A549 (cell line): ENCODE measurements at regions not wholly inside any gene's neighbourhood (a gene's known extent, or its start where the extent isn't known, plus 50 kb on each side); places are given as distances from the start of the nearest gene placed in this dataset.

Experiments
- ATAC-seq, 2 experiments: fragments of 200-7000 bp in 1 of 2; fragments of >200 bp in 1 of 2; cut with Nextera tagmentation in 1 of 2; cut with Tn5 transposase in 1 of 2; 3 replicates each; pipeline versions ENCODE4 v1.8.0 to v1.9.1; 2018 to 2020; ENCODE audit warnings: mild to moderate bottlenecking in 1 of 2, moderate library complexity in 1 of 2
- CTCF ChIA-PET: fragments of 300-600 bp; sonication (Branson Sonifier 250); formaldehyde crosslinking; extraction: SDS; loops from one replicate; lab custom pipeline; 2021; ENCODE audit warnings: antibody characterized with exemption, inconsistent platforms; lab: Yijun Ruan, JAX
- POLR2A ChIA-PET: fragments of 350-600 bp; formaldehyde crosslinking; extraction: SDS; loops from one replicate; lab custom pipeline; 2021; ENCODE audit warnings: antibody characterized with exemption, inconsistent platforms; lab: Yijun Ruan, JAX
- DNase-seq, 2 experiments: peaks; one replicate each; pipeline versions ENCODE4 v3.0.0 to v3.0.0-alpha.2; 2011 to 2016; ENCODE audit warnings: low read depth in 1 of 2, low spot score in 1 of 2
- FAIRE-seq: peaks from 2 replicates; lab custom pipeline; 2011; peaks lifted over from hg19 to GRCh38; lab: Jason Lieb, UNC
- H3K27ac ChIP-seq, 2 experiments: fragments of >200 bp; sonication (Bioruptor Twin); formaldehyde crosslinking; 3 replicates each; pipeline ENCODE4 v1.5.1; 2016 to 2017
- H3K4me1 ChIP-seq: fragments of >200 bp; sonication (Bioruptor Twin); formaldehyde crosslinking; 3 replicates; pipeline ENCODE4 v1.6.1; 2016
- H3K4me2 ChIP-seq: fragments of >200 bp; sonication (Bioruptor Twin); formaldehyde crosslinking; 3 replicates; pipeline ENCODE4 v1.6.1; 2016
- H3K4me3 ChIP-seq: fragments of >200 bp; sonication (Bioruptor Twin); formaldehyde crosslinking; 3 replicates; pipeline ENCODE4 v1.5.1; 2016
- H3K9me3 ChIP-seq: fragments of >200 bp; sonication (Bioruptor Twin); formaldehyde crosslinking; 3 replicates; pipeline ENCODE4 v1.6.1; 2016
- CBX2 ChIP-seq: fragments of 200-600 bp; sonication (generic); IDR thresholded peaks from 2 replicates; pipeline ENCODE4 v1.6.1; 2016; ENCODE audit warnings: low read depth, mild to moderate bottlenecking, borderline replicate concordance
- CBX8 ChIP-seq: fragments of 200-600 bp; sonication (generic); IDR thresholded peaks from 2 replicates; pipeline ENCODE4 v1.6.1; 2016
- EHF ChIP-seq: fragments of 250-450 bp; sonication (Bioruptor Pico); IDR thresholded peaks from 2 replicates; pipeline ENCODE4 v1.5.0; 2020; ENCODE audit warnings: mild to moderate bottlenecking
- EP300 ChIP-seq, 2 experiments: fragments of >200 bp; sonication (Bioruptor Twin); formaldehyde crosslinking; IDR thresholded peaks; 2 replicates in 1 of 2; 3 replicates in 1 of 2; pipeline ENCODE4 v1.6.1; 2016 to 2017
- ESRRA ChIP-seq: fragments of 150-350 bp; IDR thresholded peaks from 2 replicates; pipeline ENCODE4 v1.6.1; 2014; ENCODE audit warnings: mild to moderate bottlenecking, low read length, borderline replicate concordance
- FOSB ChIP-seq: fragments of 250-450 bp; sonication (Bioruptor Pico); IDR thresholded peaks from 2 replicates; pipeline ENCODE4 v1.5.0; 2020; ENCODE audit warnings: mild to moderate bottlenecking, moderate library complexity
- HDAC2 ChIP-seq: fragments of 200-600 bp; sonication (generic); IDR thresholded peaks from 2 replicates; pipeline ENCODE4 v1.6.1; 2016
- HOXB5 ChIP-seq: fragments of 250-450 bp; sonication (Bioruptor Pico); IDR thresholded peaks from 2 replicates; pipeline ENCODE4 v1.5.0; 2020; ENCODE audit warnings: mild to moderate bottlenecking, moderate library complexity
- JUN ChIP-seq, 2 experiments: fragments of >200 bp; sonication (Bioruptor Twin); formaldehyde crosslinking; IDR thresholded peaks; 2 replicates in 1 of 2; 3 replicates in 1 of 2; pipeline ENCODE4 v1.6.1; 2016 to 2017
- MYC ChIP-seq: IDR thresholded peaks from 2 replicates; pipeline ENCODE4 v1.6.1; 2012; ENCODE audit warnings: mild to moderate bottlenecking, inconsistent platforms, low read length, improper control_type of control experiment, borderline replicate concordance
- NFE2L2 ChIP-seq: fragments of 150-350 bp; conservative IDR thresholded peaks from 2 replicates; pipeline ENCODE4 v1.6.1; 2014; ENCODE audit warnings: low read length
- NPAS2 ChIP-seq: fragments of 250-450 bp; sonication (Bioruptor Pico); IDR thresholded peaks from 2 replicates; pipeline ENCODE4 v1.8.0; 2022; ENCODE audit warnings: mild to moderate bottlenecking, moderate library complexity, borderline replicate concordance
- RAD21 ChIP-seq, 2 experiments: fragments of >200 bp in 1 of 2; sonication (Bioruptor Twin) in 1 of 2; formaldehyde crosslinking in 1 of 2; IDR thresholded peaks in 1 of 2; conservative IDR thresholded peaks in 1 of 2; 2 replicates in 1 of 2; 3 replicates in 1 of 2; pipeline ENCODE4 v1.6.1; 2012 to 2018; ENCODE audit warnings: inconsistent platforms in 1 of 2
- RARB ChIP-seq: fragments of 250-450 bp; sonication (Bioruptor Pico); IDR thresholded peaks from 2 replicates; pipeline ENCODE4 v1.8.0; 2021; ENCODE audit warnings: mild to moderate bottlenecking, moderate library complexity
- RFX5 ChIP-seq: fragments of 450-650 bp; IDR thresholded peaks from 2 replicates; pipeline ENCODE4 v1.7.1; 2014; ENCODE audit warnings: antibody characterized with exemption, mild to moderate bottlenecking, moderate library complexity
- RNF2 ChIP-seq: fragments of 200-600 bp; sonication (generic); IDR thresholded peaks from 2 replicates; pipeline ENCODE4 v1.6.1; 2016; ENCODE audit warnings: low read depth, mild to moderate bottlenecking, antibody characterized with exemption, moderate library complexity, borderline replicate concordance
- SMC3 ChIP-seq: fragments of >200 bp; sonication (Bioruptor Twin); formaldehyde crosslinking; IDR thresholded peaks from 3 replicates; pipeline ENCODE4 v1.6.1; 2018; ENCODE audit warnings: inconsistent platforms
- TFCP2L1 ChIP-seq: fragments of 250-450 bp; sonication (Bioruptor Pico); IDR thresholded peaks from 2 replicates; pipeline ENCODE4 v1.5.0; 2021; ENCODE audit warnings: mild to moderate bottlenecking
- TP53 ChIP-seq: fragments of 250-450 bp; sonication (Bioruptor Pico); IDR thresholded peaks from 2 replicates; pipeline ENCODE4 v1.5.0; 2021; ENCODE audit warnings: mild to moderate bottlenecking, moderate library complexity
- ZSCAN20 ChIP-seq: fragments of 250-450 bp; sonication (Bioruptor Pico); IDR thresholded peaks from 2 replicates; pipeline ENCODE4 v1.8.0; 2022; ENCODE audit warnings: mild to moderate bottlenecking, moderate library complexity
- WGBS: methylation state at CpG from one replicate; pipeline ENCODE4 v1.1.6; 2017; ENCODE audit errors: missing lambda C conversion rate; 5-methylcytosine and 5-hydroxymethylcytosine counted together
- TF ChIP-seq, protein P1 (sequence below): IDR thresholded peaks from 2 replicates; pipeline ENCODE4 v1.6.1; 2012
- TF ChIP-seq, protein P2 (sequence below): fragments of >200 bp; sonication (Bioruptor Twin); formaldehyde crosslinking; IDR thresholded peaks from 3 replicates; pipeline ENCODE4 v1.6.1; 2016

DNA sequence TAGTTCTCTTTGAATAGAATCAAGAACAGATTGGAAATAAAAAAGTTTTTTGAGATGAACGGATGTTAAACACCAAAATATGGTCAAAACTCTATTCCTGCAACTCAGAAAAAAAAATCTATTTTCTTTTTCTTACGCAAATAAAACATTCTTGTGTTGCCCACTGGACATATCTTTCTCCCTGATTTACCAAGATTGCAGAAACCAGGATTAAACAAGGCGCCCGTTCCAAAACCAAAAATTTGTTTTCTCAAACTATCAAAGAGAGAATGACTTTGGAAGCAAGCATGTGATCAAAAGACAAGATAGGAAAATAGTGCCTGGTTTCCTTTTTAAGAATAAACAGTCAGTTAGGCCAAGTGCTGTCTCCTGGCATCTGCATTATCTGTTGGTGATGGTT lies 273.1 kb downstream of the CLIC5 start:
- POLR2A ChIA-PET: no interaction called here
- no peaks in the 10 kb centered on the region for H3K9me3 ChIP-seq
- no peaks in the 10 kb centered on the region for H3K4me1 ChIP-seq
- DNase-seq (no peak), FAIRE-seq (no peak), ATAC-seq (no peak)
- TF ChIP-seq NFE2L2: no peak
- TF ChIP-seq TP53 (CRISPR knock-in tag): no peak
- CTCF ChIA-PET: interaction anchor here (2.3 kb wide), 1 partner anchor 28 kb away, joined by 6 read pairs; no protein-coding TSS in a partner anchor
- no peak overlapping the region for H3K27ac ChIP-seq
- H3K4me2 ChIP-seq: no peak overlapping the region
- H3K4me3 ChIP-seq: no peak overlapping the region
- WGBS: 54% methylated on average over 4 of the region's 4 CpGs

DNA sequence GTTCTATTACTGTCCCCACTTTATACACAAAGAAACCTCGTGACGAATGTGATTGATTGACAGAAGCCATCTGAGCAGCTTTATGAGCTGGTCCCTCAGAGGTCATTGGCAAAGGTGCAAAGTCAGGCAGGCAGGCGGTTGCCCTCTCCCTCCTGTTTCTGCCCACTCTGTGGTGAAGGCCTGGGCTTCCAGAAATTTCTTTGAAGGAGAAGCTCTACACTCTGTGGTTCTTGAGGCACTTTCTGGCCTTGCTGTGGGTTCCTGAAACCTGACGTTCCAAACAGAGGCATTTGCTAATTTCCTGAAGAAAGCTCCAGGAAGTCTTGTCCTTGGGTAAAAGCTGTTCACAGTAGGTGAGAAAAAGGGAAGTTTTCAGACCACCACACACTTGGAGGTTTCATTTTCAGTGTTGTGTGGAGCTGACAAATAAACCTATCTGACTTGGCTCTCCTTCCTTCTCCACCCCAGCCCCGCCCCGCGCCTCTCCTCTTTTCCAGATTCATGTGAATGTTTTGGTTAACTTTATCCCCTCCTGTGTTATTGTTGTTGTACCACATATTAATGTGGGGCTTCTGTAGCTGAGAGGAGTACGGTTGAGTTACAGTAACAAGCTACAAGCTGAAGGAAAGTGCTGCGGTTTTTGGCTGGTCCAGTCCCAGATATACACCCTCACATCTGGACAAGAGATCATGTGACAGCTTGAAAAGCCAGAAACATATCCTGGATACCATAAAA lies 274.1 kb downstream of the CLIC5 start:
- DNase-seq (no peak), ATAC-seq (no peak), FAIRE-seq (no peak)
- 62% methylated on average over 9 of the region's 9 CpGs for WGBS
- no peaks in the 10 kb centered on the region for H3K9me3 ChIP-seq
- ChIA-PET CTCF (interaction anchor here (2.3 kb wide), 1 partner anchor 27 kb away, joined by 6 read pairs; no protein-coding TSS in a partner anchor), POLR2A (no interaction called here)
- H3K4me3 ChIP-seq: no peak overlapping the region
- no peak overlapping the region for H3K27ac ChIP-seq
- TF ChIP-seq, protein P1, sequence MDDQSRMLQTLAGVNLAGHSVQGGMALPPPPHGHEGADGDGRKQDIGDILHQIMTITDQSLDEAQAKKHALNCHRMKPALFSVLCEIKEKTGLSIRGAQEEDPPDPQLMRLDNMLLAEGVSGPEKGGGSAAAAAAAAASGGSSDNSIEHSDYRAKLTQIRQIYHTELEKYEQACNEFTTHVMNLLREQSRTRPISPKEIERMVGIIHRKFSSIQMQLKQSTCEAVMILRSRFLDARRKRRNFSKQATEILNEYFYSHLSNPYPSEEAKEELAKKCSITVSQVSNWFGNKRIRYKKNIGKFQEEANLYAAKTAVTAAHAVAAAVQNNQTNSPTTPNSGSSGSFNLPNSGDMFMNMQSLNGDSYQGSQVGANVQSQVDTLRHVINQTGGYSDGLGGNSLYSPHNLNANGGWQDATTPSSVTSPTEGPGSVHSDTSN: no peak
- TF ChIP-seq FOSB (CRISPR knock-in tag) (no peak), RAD21 (conservative IDR thresholded peaks at IDR 0.05 in 1 of 2, IDR thresholded peaks at IDR 0.05 in 1 of 2) (no peak), CBX2 (no peak), TFCP2L1 (CRISPR knock-in tag) (no peak), HOXB5 (CRISPR knock-in tag) (no peak), HDAC2 (no peak), JUN (IDR thresholded peaks at IDR 0.05) (no peak), MYC (no peak)
- H3K4me1 ChIP-seq: no peaks in the 10 kb centered on the region
- H3K4me2 ChIP-seq: no peak overlapping the region

DNA sequence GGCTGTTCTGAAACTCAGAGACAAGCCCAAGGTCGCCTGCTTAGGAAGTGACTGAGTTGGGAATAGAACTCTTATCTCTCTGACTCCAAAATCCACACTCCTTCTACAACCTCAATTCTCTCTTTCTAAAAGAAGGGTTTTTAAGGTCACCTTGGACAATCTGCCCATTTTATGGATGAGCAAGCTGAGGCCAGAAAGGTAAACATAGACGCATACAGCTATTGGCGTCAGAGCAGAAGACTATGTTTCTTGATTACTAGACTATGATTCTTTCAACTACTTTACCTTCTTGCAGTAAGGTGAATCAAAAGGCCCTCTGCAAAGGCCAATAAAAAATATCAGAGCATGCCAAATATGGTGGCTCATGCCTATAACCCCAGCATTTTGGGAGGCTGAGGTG lies 276.6 kb downstream of the CLIC5 start:
- no peaks in the 10 kb centered on the region for H3K9me3 ChIP-seq
- no peaks in the 10 kb centered on the region for H3K4me1 ChIP-seq
- TF ChIP-seq RNF2 (no peak), ESRRA (no peak), FOSB (CRISPR knock-in tag) (no peak), RFX5 (no peak), RAD21 (conservative IDR thresholded peaks at IDR 0.05 in 1 of 2, IDR thresholded peaks at IDR 0.05 in 1 of 2) (no peak), EHF (CRISPR knock-in tag) (no peak), NPAS2 (no peak), ZSCAN20 (no peak), CBX8 (no peak), SMC3 (no peak), RARB (CRISPR knock-in tag) (no peak), EP300 (IDR thresholded peaks at IDR 0.05) (no peak)
- TF ChIP-seq, protein P1: no peak
- TF ChIP-seq, protein P2, sequence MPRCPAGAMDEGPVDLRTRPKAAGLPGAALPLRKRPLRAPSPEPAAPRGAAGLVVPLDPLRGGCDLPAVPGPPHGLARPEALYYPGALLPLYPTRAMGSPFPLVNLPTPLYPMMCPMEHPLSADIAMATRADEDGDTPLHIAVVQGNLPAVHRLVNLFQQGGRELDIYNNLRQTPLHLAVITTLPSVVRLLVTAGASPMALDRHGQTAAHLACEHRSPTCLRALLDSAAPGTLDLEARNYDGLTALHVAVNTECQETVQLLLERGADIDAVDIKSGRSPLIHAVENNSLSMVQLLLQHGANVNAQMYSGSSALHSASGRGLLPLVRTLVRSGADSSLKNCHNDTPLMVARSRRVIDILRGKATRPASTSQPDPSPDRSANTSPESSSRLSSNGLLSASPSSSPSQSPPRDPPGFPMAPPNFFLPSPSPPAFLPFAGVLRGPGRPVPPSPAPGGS: no peak
- ChIA-PET POLR2A (no interaction called here), CTCF (no interaction called here)
- FAIRE-seq (no peak), DNase-seq (no peak), ATAC-seq (no peak)
- no peak overlapping the region for H3K4me3 ChIP-seq
- 88% methylated on average over 3 of the region's 3 CpGs for WGBS
- H3K4me2 ChIP-seq: no peak overlapping the region
- no peak overlapping the region for H3K27ac ChIP-seq
